ENCODE measurements at regions not wholly inside any gene's neighbourhood (a gene's known extent, or its start where the extent isn't known, plus 50 kb on each side); places are given as distances from the start of the nearest gene placed in this dataset.

DNA sequence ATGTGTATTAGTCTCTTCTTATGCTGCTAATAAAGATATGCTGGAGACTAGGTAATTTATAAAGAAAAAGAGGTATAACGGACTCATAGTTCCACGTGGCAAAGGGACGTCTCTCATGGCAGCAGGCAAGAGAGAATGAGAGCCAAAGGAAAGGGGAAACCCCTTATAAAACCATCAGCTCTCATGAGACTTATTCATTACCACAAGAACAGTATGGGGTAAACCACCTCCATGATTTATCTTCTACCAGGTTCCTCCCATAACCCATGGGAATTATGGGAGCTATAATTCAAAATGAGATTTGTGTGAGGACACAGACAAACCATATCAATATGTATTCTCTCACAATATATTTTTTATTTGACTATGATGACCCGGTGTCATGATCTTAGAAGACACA, 109.1 kb downstream of the UTRN start:
- DNase-seq (ENCODE audit: low read depth, low spot score) (no peak), ATAC-seq (no peak)
- no peak overlapping the region for H3K4me3 ChIP-seq (ENCODE audit: low read depth in 2 of 2, low read length in 2 of 2)
- TF ChIP-seq, protein P1, sequence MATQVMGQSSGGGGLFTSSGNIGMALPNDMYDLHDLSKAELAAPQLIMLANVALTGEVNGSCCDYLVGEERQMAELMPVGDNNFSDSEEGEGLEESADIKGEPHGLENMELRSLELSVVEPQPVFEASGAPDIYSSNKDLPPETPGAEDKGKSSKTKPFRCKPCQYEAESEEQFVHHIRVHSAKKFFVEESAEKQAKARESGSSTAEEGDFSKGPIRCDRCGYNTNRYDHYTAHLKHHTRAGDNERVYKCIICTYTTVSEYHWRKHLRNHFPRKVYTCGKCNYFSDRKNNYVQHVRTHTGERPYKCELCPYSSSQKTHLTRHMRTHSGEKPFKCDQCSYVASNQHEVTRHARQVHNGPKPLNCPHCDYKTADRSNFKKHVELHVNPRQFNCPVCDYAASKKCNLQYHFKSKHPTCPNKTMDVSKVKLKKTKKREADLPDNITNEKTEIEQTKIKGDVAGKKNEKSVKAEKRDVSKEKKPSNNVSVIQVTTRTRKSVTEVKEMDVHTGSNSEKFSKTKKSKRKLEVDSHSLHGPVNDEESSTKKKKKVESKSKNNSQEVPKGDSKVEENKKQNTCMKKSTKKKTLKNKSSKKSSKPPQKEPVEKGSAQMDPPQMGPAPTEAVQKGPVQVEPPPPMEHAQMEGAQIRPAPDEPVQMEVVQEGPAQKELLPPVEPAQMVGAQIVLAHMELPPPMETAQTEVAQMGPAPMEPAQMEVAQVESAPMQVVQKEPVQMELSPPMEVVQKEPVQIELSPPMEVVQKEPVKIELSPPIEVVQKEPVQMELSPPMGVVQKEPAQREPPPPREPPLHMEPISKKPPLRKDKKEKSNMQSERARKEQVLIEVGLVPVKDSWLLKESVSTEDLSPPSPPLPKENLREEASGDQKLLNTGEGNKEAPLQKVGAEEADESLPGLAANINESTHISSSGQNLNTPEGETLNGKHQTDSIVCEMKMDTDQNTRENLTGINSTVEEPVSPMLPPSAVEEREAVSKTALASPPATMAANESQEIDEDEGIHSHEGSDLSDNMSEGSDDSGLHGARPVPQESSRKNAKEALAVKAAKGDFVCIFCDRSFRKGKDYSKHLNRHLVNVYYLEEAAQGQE (IDR thresholded peaks at IDR 0.05; ENCODE audit: insufficient read depth in 1 of 2, low read depth in 2 of 2, low read length in 1 of 2): no peak
- TF ChIP-seq TCF7L2 (IDR thresholded peaks at IDR 0.05; ENCODE audit: low read depth, low read length) (no peak), SIN3A (IDR thresholded peaks at IDR 0.05; ENCODE audit: borderline replicate concordance, insufficient read depth, low read depth, low read length) (no peak)
- TF ChIP-seq, protein P2, sequence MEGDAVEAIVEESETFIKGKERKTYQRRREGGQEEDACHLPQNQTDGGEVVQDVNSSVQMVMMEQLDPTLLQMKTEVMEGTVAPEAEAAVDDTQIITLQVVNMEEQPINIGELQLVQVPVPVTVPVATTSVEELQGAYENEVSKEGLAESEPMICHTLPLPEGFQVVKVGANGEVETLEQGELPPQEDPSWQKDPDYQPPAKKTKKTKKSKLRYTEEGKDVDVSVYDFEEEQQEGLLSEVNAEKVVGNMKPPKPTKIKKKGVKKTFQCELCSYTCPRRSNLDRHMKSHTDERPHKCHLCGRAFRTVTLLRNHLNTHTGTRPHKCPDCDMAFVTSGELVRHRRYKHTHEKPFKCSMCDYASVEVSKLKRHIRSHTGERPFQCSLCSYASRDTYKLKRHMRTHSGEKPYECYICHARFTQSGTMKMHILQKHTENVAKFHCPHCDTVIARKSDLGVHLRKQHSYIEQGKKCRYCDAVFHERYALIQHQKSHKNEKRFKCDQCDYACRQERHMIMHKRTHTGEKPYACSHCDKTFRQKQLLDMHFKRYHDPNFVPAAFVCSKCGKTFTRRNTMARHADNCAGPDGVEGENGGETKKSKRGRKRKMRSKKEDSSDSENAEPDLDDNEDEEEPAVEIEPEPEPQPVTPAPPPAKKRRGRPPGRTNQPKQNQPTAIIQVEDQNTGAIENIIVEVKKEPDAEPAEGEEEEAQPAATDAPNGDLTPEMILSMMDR (IDR thresholded peaks at IDR 0.05): no peak
- H3K27me3 ChIP-seq (ENCODE audit: control insufficient read depth, insufficient read depth, low read length): no peaks in the 10 kb centered on the region
- no peaks in the 10 kb centered on the region for H3K36me3 ChIP-seq (ENCODE audit: control insufficient read depth, insufficient read depth, low read length)
- in situ Hi-C loops (cut with HindIII; ENCODE audit: low pct_unique_long_range_greater_than_20kb, low sequenced_read_pairs) (no loop called here), intact Hi-C loops (cut with micrococcal nuclease; ENCODE audit: unreplicated experiment) (no loop called here)
- CTCF ChIA-PET: no interaction called here
- H3K9me3 ChIP-seq (ENCODE audit: control insufficient read depth, insufficient read depth, low read depth, low read length): peaks cover 12% of the 10 kb centered on the region; the same call in 1 of the 2 replicates
- H3K4me1 ChIP-seq (ENCODE audit: control insufficient read depth, insufficient read depth, low read length): no peaks in the 10 kb centered on the region
- no peak overlapping the region for H3K27ac ChIP-seq (ENCODE audit: low read length)
- BruUV-seq (replicated peaks): no TSS peak
- POLR2A ChIA-PET: no interaction called here

DNA sequence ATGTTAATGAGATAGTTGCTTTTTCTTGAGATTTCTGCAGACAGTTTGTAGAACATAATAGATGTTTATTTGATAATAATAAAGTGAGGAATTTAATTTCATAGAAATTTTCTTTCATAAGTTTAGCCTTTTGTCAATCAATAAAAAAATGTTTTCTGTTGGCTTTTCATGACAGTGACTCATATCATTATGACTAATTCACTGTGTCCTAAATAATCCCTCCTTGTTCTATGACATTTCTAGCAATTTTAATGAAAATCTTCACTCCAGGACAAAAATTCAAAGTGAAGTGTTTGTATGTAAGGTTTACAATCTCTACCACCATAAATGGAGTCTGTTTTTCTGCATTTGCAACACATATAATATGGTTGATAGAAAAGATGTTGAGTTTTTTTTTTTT, 109.9 kb downstream of the UTRN start:
- DNase-seq (ENCODE audit: low read depth, low spot score): no peak
- no TSS peak for BruUV-seq (replicated peaks)
- no peak overlapping the region for H3K4me3 ChIP-seq (ENCODE audit: low read depth in 2 of 2, low read length in 2 of 2)

More for the DNA sequence above, 109.9 kb downstream of the UTRN start:
- in situ Hi-C loops (cut with HindIII; ENCODE audit: low pct_unique_long_range_greater_than_20kb, low sequenced_read_pairs) (no loop called here), intact Hi-C loops (cut with micrococcal nuclease; ENCODE audit: unreplicated experiment) (no loop called here)
- ChIA-PET CTCF (no interaction called here), POLR2A (no interaction called here)
- Histone ChIP-seq H3K36me3 (ENCODE audit: control insufficient read depth, insufficient read depth, low read length) (no peaks in the 10 kb centered on the region), H3K27ac (ENCODE audit: low read length) (no peak overlapping the region), H3K9me3 (ENCODE audit: control insufficient read depth, insufficient read depth, low read depth, low read length) (peaks cover 12% of the 10 kb centered on the region; the same call in 1 of the 2 replicates), H3K4me1 (ENCODE audit: control insufficient read depth, insufficient read depth, low read length) (no peaks in the 10 kb centered on the region), H3K27me3 (ENCODE audit: control insufficient read depth, insufficient read depth, low read length) (no peaks in the 10 kb centered on the region)
- TF ChIP-seq SIN3A (IDR thresholded peaks at IDR 0.05; ENCODE audit: borderline replicate concordance, insufficient read depth, low read depth, low read length) (no peak), POLR2AphosphoS5 (IDR thresholded peaks at IDR 0.05; ENCODE audit: low read depth, low read length) (no peak), TCF7L2 (IDR thresholded peaks at IDR 0.05; ENCODE audit: low read depth, low read length) (no peak)
- TF ChIP-seq, protein P1 (IDR thresholded peaks at IDR 0.05; ENCODE audit: insufficient read depth in 1 of 2, low read depth in 2 of 2, low read length in 1 of 2): no peak
- TF ChIP-seq, protein P2 (IDR thresholded peaks at IDR 0.05): no peak
- no peak for ATAC-seq
